ENCODE measurements at regions not wholly inside any gene's neighbourhood (a gene's known extent, or its start where the extent isn't known, plus 50 kb on each side); places are given as distances from the start of the nearest gene placed in this dataset.
"Not testable (repeated sequence)": the region's sequence is repeated elsewhere in the genome, so short reads cannot be mapped to it uniquely, and the experiment has no call there.

GRCh38 chr17:64794548-64795274, 124.6 kb downstream of the LRRC37A3 start:
- H3K4me3 ChIP-seq (ENCODE audit: control insufficient read depth in 1 of 7, extremely low read depth in 1 of 7, insufficient read depth in 4 of 7, low read depth in 2 of 7, low read length in 6 of 7); DNase-seq; POLR2A ChIA-PET; H3K27ac ChIP-seq (ENCODE audit: insufficient read depth in 1 of 2, low read depth in 1 of 2, low read length in 2 of 2, poor library complexity in 1 of 2, severe bottlenecking in 2 of 2); CTCF ChIA-PET; H3K36me3 ChIP-seq (ENCODE audit: control insufficient read depth in 4 of 4, insufficient read depth in 4 of 4, low read length in 3 of 4); H3K27me3 ChIP-seq (replicated peaks in 2 of 5; ENCODE audit: control insufficient read depth in 4 of 5, insufficient read depth in 5 of 5, low read length in 4 of 5); H3K9me3 ChIP-seq (ENCODE audit: control extremely low read depth in 1 of 5, control insufficient read depth in 4 of 5, insufficient read depth in 2 of 5, low read depth in 1 of 5, low read length in 4 of 5): not testable (repeated sequence)
- H3K4me1 ChIP-seq (ENCODE audit: control extremely low read depth in 1 of 4, control insufficient read depth in 4 of 4, insufficient read depth in 4 of 4, low read length in 3 of 4) = peaks cover 0 to 54% (median 43%) of the 10 kb centered on the region in 4 experiments
- WGBS (ENCODE audit: insufficient coverage) = 98% methylated on average over 6 of the region's 16 CpGs

GRCh38 chr17:64794113-64794512, 125.2 kb downstream of the LRRC37A3 start:
- CTCF ChIA-PET = not testable (repeated sequence)

GRCh38 chr17:64792793-64793575, 126.3 kb downstream of the LRRC37A3 start:
- peak overlapping the region in 1 of 7 experiments; percentile 2 for H3K4me3 ChIP-seq (ENCODE audit: control insufficient read depth in 1 of 7, extremely low read depth in 1 of 7, insufficient read depth in 4 of 7, low read depth in 2 of 7, low read length in 6 of 7)
- 33% methylated on average over 2 of the region's 12 CpGs for WGBS (ENCODE audit: insufficient coverage)
- H3K27ac ChIP-seq (ENCODE audit: insufficient read depth in 1 of 2, low read depth in 1 of 2, low read length in 2 of 2, poor library complexity in 1 of 2, severe bottlenecking in 2 of 2); H3K36me3 ChIP-seq (ENCODE audit: control insufficient read depth in 4 of 4, insufficient read depth in 4 of 4, low read length in 3 of 4); H3K27me3 ChIP-seq (replicated peaks in 2 of 5; ENCODE audit: control insufficient read depth in 4 of 5, insufficient read depth in 5 of 5, low read length in 4 of 5); H3K9me3 ChIP-seq (ENCODE audit: control extremely low read depth in 1 of 5, control insufficient read depth in 4 of 5, insufficient read depth in 2 of 5, low read depth in 1 of 5, low read length in 4 of 5); POLR2A ChIA-PET: not testable (repeated sequence)
- peaks cover 0 to 57% (median 35%) of the 10 kb centered on the region in 4 experiments for H3K4me1 ChIP-seq (ENCODE audit: control extremely low read depth in 1 of 4, control insufficient read depth in 4 of 4, insufficient read depth in 4 of 4, low read length in 3 of 4)
- DNase-seq = peak; percentile 71 to 83 (median 76)
- CTCF ChIA-PET = interaction anchor here (1.2 kb wide), 2 partner anchors 10 to 15 kb away, joined by 3 to 6 read pairs; no protein-coding TSS in a partner anchor

More at GRCh38 chr17:64794113-64794512, 125.2 kb downstream of the LRRC37A3 start:
- DNase-seq; POLR2A ChIA-PET; H3K4me3 ChIP-seq (ENCODE audit: control insufficient read depth in 1 of 7, extremely low read depth in 1 of 7, insufficient read depth in 4 of 7, low read depth in 2 of 7, low read length in 6 of 7); H3K9me3 ChIP-seq (ENCODE audit: control extremely low read depth in 1 of 5, control insufficient read depth in 4 of 5, insufficient read depth in 2 of 5, low read depth in 1 of 5, low read length in 4 of 5); H3K27ac ChIP-seq (ENCODE audit: insufficient read depth in 1 of 2, low read depth in 1 of 2, low read length in 2 of 2, poor library complexity in 1 of 2, severe bottlenecking in 2 of 2); H3K27me3 ChIP-seq (replicated peaks in 2 of 5; ENCODE audit: control insufficient read depth in 4 of 5, insufficient read depth in 5 of 5, low read length in 4 of 5); H3K36me3 ChIP-seq (ENCODE audit: control insufficient read depth in 4 of 4, insufficient read depth in 4 of 4, low read length in 3 of 4): not testable (repeated sequence)
- 100% methylated on average over 1 of the region's 4 CpGs for WGBS (ENCODE audit: insufficient coverage)
- H3K4me1 ChIP-seq (ENCODE audit: control extremely low read depth in 1 of 4, control insufficient read depth in 4 of 4, insufficient read depth in 4 of 4, low read length in 3 of 4) = peaks cover 0 to 49% (median 41%) of the 10 kb centered on the region in 4 experiments

GRCh38 chr17:64792276-64792675, 127.0 kb downstream of the LRRC37A3 start:
- CTCF ChIA-PET; H3K36me3 ChIP-seq (ENCODE audit: control insufficient read depth in 4 of 4, insufficient read depth in 4 of 4, low read length in 3 of 4); H3K27ac ChIP-seq (ENCODE audit: insufficient read depth in 1 of 2, low read depth in 1 of 2, low read length in 2 of 2, poor library complexity in 1 of 2, severe bottlenecking in 2 of 2); DNase-seq; POLR2A ChIA-PET; H3K4me3 ChIP-seq (ENCODE audit: control insufficient read depth in 1 of 7, extremely low read depth in 1 of 7, insufficient read depth in 4 of 7, low read depth in 2 of 7, low read length in 6 of 7); H3K27me3 ChIP-seq (replicated peaks in 2 of 5; ENCODE audit: control insufficient read depth in 4 of 5, insufficient read depth in 5 of 5, low read length in 4 of 5); H3K9me3 ChIP-seq (ENCODE audit: control extremely low read depth in 1 of 5, control insufficient read depth in 4 of 5, insufficient read depth in 2 of 5, low read depth in 1 of 5, low read length in 4 of 5): not testable (repeated sequence)
- 97% methylated on average over 5 of the region's 12 CpGs for WGBS (ENCODE audit: insufficient coverage)
- H3K4me1 ChIP-seq (ENCODE audit: control extremely low read depth in 1 of 4, control insufficient read depth in 4 of 4, insufficient read depth in 4 of 4, low read length in 3 of 4) = peaks cover 0 to 52% (median 30%) of the 10 kb centered on the region in 4 experiments

- H3K4me1 ChIP-seq (ENCODE audit: control extremely low read depth in 1 of 4, control insufficient read depth in 4 of 4, insufficient read depth in 4 of 4, low read length in 3 of 4) = peaks cover 0 to 48% (median 27%) of the 10 kb centered on the region in 4 experiments
- H3K9me3 ChIP-seq (ENCODE audit: control extremely low read depth in 1 of 5, control insufficient read depth in 4 of 5, insufficient read depth in 2 of 5, low read depth in 1 of 5, low read length in 4 of 5); DNase-seq; H3K27ac ChIP-seq (ENCODE audit: insufficient read depth in 1 of 2, low read depth in 1 of 2, low read length in 2 of 2, poor library complexity in 1 of 2, severe bottlenecking in 2 of 2); H3K36me3 ChIP-seq (ENCODE audit: control insufficient read depth in 4 of 4, insufficient read depth in 4 of 4, low read length in 3 of 4); H3K4me3 ChIP-seq (ENCODE audit: control insufficient read depth in 1 of 7, extremely low read depth in 1 of 7, insufficient read depth in 4 of 7, low read depth in 2 of 7, low read length in 6 of 7); POLR2A ChIA-PET; CTCF ChIA-PET; H3K27me3 ChIP-seq (replicated peaks in 2 of 5; ENCODE audit: control insufficient read depth in 4 of 5, insufficient read depth in 5 of 5, low read length in 4 of 5): not testable (repeated sequence)
- WGBS (ENCODE audit: insufficient coverage) = 100% methylated on average over 4 of the region's 5 CpGs
These were observed 127.6 kb downstream of the LRRC37A3 start for GRCh38 chr17:64791691-64792090.

- H3K4me3 ChIP-seq (ENCODE audit: control insufficient read depth in 1 of 7, extremely low read depth in 1 of 7, insufficient read depth in 4 of 7, low read depth in 2 of 7, low read length in 6 of 7); H3K9me3 ChIP-seq (ENCODE audit: control extremely low read depth in 1 of 5, control insufficient read depth in 4 of 5, insufficient read depth in 2 of 5, low read depth in 1 of 5, low read length in 4 of 5); DNase-seq; CTCF ChIA-PET; H3K27ac ChIP-seq (ENCODE audit: insufficient read depth in 1 of 2, low read depth in 1 of 2, low read length in 2 of 2, poor library complexity in 1 of 2, severe bottlenecking in 2 of 2); POLR2A ChIA-PET; H3K27me3 ChIP-seq (replicated peaks in 2 of 5; ENCODE audit: control insufficient read depth in 4 of 5, insufficient read depth in 5 of 5, low read length in 4 of 5): not testable (repeated sequence)
- H3K36me3 ChIP-seq (ENCODE audit: control insufficient read depth in 4 of 4, insufficient read depth in 4 of 4, low read length in 3 of 4) = peaks cover 0 to 11% (median 6%) of the 10 kb centered on the region in 4 experiments
- 100% methylated on average over 3 of the region's 12 CpGs for WGBS (ENCODE audit: insufficient coverage)
- peaks cover 0 to 47% (median 25%) of the 10 kb centered on the region in 4 experiments for H3K4me1 ChIP-seq (ENCODE audit: control extremely low read depth in 1 of 4, control insufficient read depth in 4 of 4, insufficient read depth in 4 of 4, low read length in 3 of 4)
These were observed 128.1 kb downstream of the LRRC37A3 start for GRCh38 chr17:64791226-64791625.

GRCh38 chr17:64790690-64791089, 128.6 kb upstream of the SMURF2 start:
- Histone ChIP-seq H3K36me3 (ENCODE audit: control insufficient read depth in 4 of 4, insufficient read depth in 4 of 4, low read length in 3 of 4) (peaks cover 0 to 16% (median 10%) of the 10 kb centered on the region in 4 experiments), H3K4me1 (ENCODE audit: control extremely low read depth in 1 of 4, control insufficient read depth in 4 of 4, insufficient read depth in 4 of 4, low read length in 3 of 4) (peaks cover 0 to 47% (median 24%) of the 10 kb centered on the region in 4 experiments)
- WGBS (ENCODE audit: insufficient coverage) = 92% methylated on average over 2 of the region's 5 CpGs
- H3K27me3 ChIP-seq (replicated peaks in 2 of 5; ENCODE audit: control insufficient read depth in 4 of 5, insufficient read depth in 5 of 5, low read length in 4 of 5); H3K4me3 ChIP-seq (ENCODE audit: control insufficient read depth in 1 of 7, extremely low read depth in 1 of 7, insufficient read depth in 4 of 7, low read depth in 2 of 7, low read length in 6 of 7); H3K9me3 ChIP-seq (ENCODE audit: control extremely low read depth in 1 of 5, control insufficient read depth in 4 of 5, insufficient read depth in 2 of 5, low read depth in 1 of 5, low read length in 4 of 5); DNase-seq; POLR2A ChIA-PET; H3K27ac ChIP-seq (ENCODE audit: insufficient read depth in 1 of 2, low read depth in 1 of 2, low read length in 2 of 2, poor library complexity in 1 of 2, severe bottlenecking in 2 of 2); CTCF ChIA-PET: not testable (repeated sequence)

Data from common myeloid progenitor, CD34-positive (primary cell).